Lower lobe of right lung (tissue), 2 donors: ENCODE measurements at regions not wholly inside any gene's neighbourhood (a gene's known extent, or its start where the extent isn't known, plus 50 kb on each side); places are given as distances from the start of the nearest gene placed in this dataset.

Experiments used
- ATAC-seq, 2 donors: fragments of 200-7000 bp; cut with Tn5 transposase; one replicate each; pipeline ENCODE4 v1.9.1; 2020 to 2022; ENCODE audit warnings: mild to moderate bottlenecking in 2 of 2, moderate library complexity in 2 of 2
- DNase-seq: peaks from one replicate; pipeline ENCODE4 v3.0.0-alpha.2; 2020
- H3K27ac ChIP-seq: fragments of 200-600 bp; one replicate; pipeline ENCODE4 v1.8.0; 2022
- H3K27me3 ChIP-seq: fragments of 200-600 bp; one replicate; pipeline ENCODE4 v1.8.0; 2022; ENCODE audit warnings: low read depth
- H3K36me3 ChIP-seq: fragments of 200-600 bp; one replicate; pipeline ENCODE4 v1.8.0; 2022; ENCODE audit warnings: mild to moderate bottlenecking
- H3K4me1 ChIP-seq: fragments of 200-600 bp; one replicate; pipeline ENCODE4 v1.8.0; 2022
- H3K4me3 ChIP-seq: fragments of 200-600 bp; one replicate; pipeline ENCODE4 v1.8.0; 2022; ENCODE audit warnings: mild to moderate bottlenecking
- H3K9me3 ChIP-seq: fragments of 200-600 bp; one replicate; pipeline ENCODE4 v1.8.0; 2022
- intact Hi-C: fragments of 100-400 bp; cut with DNase I; formaldehyde crosslinking; loops from one replicate; pipeline ENCODE4 v1.11.0; 2022
- TF ChIP-seq, protein P1 (sequence below): fragments of 200-600 bp; IDR thresholded peaks from one replicate; pipeline ENCODE4 v1.8.0; 2022; ENCODE audit warnings: antibody characterized with exemption, mild to moderate bottlenecking
- donor health status: DM: no; HTN: yes; CAD: no; lungs with severe emphysema.

DNA sequence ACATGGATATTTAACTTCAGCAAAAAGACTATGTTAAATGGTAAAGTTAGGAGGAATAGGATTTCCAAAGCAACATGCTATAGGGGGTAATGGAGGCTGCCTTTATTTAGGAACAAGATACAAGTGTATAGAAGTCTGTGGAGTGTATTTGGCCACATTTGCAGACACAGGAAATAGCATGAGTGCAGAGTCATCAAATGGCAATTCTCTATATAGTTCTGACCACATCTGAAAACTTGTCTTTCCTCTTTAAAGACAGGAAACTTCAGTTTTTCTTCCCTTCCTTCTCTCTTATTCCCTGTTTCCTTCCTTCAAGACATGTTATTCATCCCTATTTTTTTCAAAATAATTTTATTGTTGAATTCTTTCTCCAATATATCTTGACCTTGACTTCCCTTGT lies 119.3 kb upstream of the PITX2 start:
- Histone ChIP-seq H3K27me3 (no peaks in the 10 kb centered on the region), H3K9me3 (no peaks in the 10 kb centered on the region), H3K27ac (no peak overlapping the region), H3K4me1 (no peaks in the 10 kb centered on the region), H3K4me3 (no peak overlapping the region), H3K36me3 (no peaks in the 10 kb centered on the region)
- ATAC-seq = no peak
- intact Hi-C loops = no loop called here
- no peak for DNase-seq
- TF ChIP-seq, protein P1, sequence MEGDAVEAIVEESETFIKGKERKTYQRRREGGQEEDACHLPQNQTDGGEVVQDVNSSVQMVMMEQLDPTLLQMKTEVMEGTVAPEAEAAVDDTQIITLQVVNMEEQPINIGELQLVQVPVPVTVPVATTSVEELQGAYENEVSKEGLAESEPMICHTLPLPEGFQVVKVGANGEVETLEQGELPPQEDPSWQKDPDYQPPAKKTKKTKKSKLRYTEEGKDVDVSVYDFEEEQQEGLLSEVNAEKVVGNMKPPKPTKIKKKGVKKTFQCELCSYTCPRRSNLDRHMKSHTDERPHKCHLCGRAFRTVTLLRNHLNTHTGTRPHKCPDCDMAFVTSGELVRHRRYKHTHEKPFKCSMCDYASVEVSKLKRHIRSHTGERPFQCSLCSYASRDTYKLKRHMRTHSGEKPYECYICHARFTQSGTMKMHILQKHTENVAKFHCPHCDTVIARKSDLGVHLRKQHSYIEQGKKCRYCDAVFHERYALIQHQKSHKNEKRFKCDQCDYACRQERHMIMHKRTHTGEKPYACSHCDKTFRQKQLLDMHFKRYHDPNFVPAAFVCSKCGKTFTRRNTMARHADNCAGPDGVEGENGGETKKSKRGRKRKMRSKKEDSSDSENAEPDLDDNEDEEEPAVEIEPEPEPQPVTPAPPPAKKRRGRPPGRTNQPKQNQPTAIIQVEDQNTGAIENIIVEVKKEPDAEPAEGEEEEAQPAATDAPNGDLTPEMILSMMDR = no peak

DNA sequence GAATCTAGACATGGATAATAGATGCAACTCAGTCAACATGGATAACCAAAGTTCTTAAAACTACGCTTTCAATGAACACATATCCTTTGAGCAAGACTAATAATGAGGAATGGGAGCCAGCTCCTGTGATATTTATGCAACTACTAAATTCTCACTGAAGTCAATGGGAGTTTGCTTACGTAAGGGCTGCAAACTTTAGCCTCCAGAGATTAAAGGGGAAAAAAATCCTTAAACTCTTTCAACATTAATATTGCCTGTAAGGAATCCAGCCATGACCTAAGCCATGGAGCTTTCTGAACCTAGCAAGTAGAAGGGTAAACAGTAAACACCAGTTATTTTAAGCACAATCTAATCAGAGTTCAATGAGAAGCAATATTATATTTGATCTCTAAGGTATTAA lies 125.2 kb upstream of the PITX2 start:
- TF ChIP-seq, protein P1 = no peak

DNA sequence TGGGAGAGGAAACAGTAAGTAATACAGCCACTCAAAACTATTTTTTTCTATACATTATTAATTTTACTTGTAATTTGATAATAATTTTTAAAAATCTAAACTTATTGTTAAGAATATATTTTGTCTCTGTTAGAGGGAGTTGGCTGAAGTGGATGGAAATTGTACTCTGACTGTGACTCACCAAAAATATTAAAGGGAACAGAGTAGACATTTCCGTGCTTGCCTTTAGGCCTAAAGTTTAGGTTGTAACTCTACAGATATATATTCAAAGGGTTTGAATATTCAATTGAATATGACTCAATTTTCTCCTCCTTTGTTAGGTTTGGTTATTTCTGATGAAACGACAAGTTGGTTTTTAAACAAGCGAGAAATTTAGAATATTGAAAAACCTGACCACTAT lies 128.3 kb upstream of the PITX2 start:
- Histone ChIP-seq H3K27ac (no peak overlapping the region), H3K36me3 (no peaks in the 10 kb centered on the region), H3K4me1 (no peaks in the 10 kb centered on the region), H3K4me3 (no peak overlapping the region), H3K9me3 (no peaks in the 10 kb centered on the region), H3K27me3 (no peaks in the 10 kb centered on the region)
- no peak for DNase-seq
- intact Hi-C loops = no loop called here
- TF ChIP-seq, protein P1 = no peak
- no peak for ATAC-seq

More for the DNA sequence above, 125.2 kb upstream of the PITX2 start:
- H3K27me3 ChIP-seq = no peaks in the 10 kb centered on the region
- H3K36me3 ChIP-seq = no peaks in the 10 kb centered on the region
- no peak for ATAC-seq
- H3K4me3 ChIP-seq = no peak overlapping the region
- H3K27ac ChIP-seq = no peak overlapping the region
- H3K4me1 ChIP-seq = no peaks in the 10 kb centered on the region
- DNase-seq = no peak
- intact Hi-C loops = no loop called here
- no peaks in the 10 kb centered on the region for H3K9me3 ChIP-seq

DNA sequence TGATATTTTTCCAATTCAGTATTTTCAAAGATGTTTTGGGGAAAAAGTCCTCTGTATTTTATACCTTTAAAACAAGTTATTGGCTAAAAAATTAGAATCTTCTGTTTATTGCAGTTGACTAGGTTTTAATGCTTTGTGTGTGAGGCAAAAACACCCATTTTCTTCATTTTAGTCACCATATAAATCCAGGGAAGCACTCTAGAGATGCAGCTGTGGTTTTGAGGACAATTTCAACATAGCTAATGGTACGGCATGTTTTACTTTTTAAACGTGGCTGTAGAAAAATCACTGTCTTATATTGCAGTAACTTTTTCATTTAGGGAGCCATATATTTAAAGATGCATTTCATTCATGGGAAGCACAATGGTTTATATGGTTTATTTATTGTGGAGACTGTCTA lies 129.1 kb upstream of the PITX2 start:
- Histone ChIP-seq H3K36me3 (no peaks in the 10 kb centered on the region), H3K27me3 (no peaks in the 10 kb centered on the region), H3K4me1 (no peaks in the 10 kb centered on the region), H3K9me3 (no peaks in the 10 kb centered on the region), H3K4me3 (no peak overlapping the region), H3K27ac (no peak overlapping the region)
- ATAC-seq = no peak
- no peak for DNase-seq
- TF ChIP-seq, protein P1 = no peak
- intact Hi-C loops = no loop called here

DNA sequence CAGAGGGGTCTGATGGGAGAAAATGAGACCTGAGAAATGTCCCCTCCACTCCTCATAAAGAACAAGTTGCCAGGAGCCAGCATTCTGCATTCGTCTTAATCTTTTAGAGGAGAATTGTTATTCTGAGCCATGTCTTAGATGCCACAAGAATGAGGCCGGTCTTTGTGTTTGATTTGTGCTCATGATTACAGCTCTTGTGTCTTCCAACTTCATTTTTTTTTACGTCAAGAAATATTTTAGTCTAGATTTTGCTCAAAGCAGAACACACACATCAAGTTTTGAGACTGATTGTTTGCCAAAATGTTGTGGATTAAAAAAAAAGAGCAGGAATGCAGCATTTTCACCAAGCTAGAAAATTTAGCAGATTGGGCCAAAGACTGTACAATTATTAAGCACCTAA lies 130.6 kb upstream of the PITX2 start:
- H3K27ac ChIP-seq = no peak overlapping the region
- intact Hi-C loops = no loop called here
- ATAC-seq (no peak), DNase-seq (no peak)
- no peaks in the 10 kb centered on the region for H3K4me1 ChIP-seq
- no peaks in the 10 kb centered on the region for H3K9me3 ChIP-seq
- H3K27me3 ChIP-seq = no peaks in the 10 kb centered on the region
- H3K4me3 ChIP-seq = no peak overlapping the region
- TF ChIP-seq, protein P1 = no peak
- H3K36me3 ChIP-seq = no peaks in the 10 kb centered on the region

DNA sequence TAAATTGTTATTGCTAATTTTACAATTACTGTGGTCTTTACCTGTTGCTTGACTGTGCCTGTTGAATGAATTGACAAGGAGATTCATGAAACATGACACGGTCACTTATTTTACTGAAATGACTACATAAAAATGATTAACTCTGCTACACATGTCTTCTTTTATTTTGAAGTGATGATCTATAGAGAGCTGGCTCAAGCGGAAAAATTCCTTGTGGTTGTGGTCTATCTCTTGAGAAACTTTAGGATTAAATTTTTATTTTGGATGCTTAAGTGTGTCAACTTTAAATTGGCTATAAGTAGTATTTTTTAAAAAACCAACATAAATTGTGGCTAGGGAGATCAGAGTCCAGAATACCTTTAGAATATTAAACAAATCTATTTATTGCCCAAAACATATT lies 131.8 kb upstream of the PITX2 start:
- ATAC-seq = no peak
- Histone ChIP-seq H3K27me3 (no peaks in the 10 kb centered on the region), H3K36me3 (no peaks in the 10 kb centered on the region), H3K27ac (no peak overlapping the region), H3K4me3 (no peak overlapping the region), H3K4me1 (no peaks in the 10 kb centered on the region), H3K9me3 (no peaks in the 10 kb centered on the region)
- intact Hi-C loops = no loop called here
- DNase-seq = no peak
- TF ChIP-seq, protein P1 = no peak
